ENCODE measurements at regions not wholly inside any gene's neighbourhood (a gene's known extent, or its start where the extent isn't known, plus 50 kb on each side); places are given as distances from the start of the nearest gene placed in this dataset.

DNA sequence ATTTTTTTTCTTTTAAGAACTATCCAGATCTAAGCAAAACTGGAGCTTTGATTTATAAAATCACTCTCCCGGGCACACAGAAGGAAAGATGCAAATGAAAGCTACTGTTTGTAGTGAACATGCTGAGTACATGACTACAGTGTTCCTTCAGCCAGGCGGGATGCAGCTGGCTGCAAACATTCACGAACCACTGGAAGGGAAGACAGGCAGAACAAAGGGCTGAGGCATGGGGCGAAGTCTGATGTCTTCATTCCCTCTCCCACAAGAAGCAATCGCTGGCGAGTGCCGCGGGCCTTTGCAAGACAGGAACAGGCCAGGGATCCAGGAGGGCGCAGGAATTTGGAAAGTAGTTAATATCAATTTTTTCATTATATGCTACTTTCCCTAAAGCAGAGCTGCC is 257.9 kb upstream of the AJAP1 start:
- Histone ChIP-seq H3K9me3 (ENCODE audit: control insufficient read depth in 2 of 3, insufficient read depth in 1 of 3, low read length in 3 of 3) (peaks cover 0 to 10% (median 0%) of the 10 kb centered on the region in 3 donors), H3K9ac (ENCODE audit: low read length in 3 of 3) (no peak overlapping the region), H3K27ac (ENCODE audit: low read depth in 2 of 2, low read length in 2 of 2) (no peak overlapping the region), H3K4me3 (ENCODE audit: low read length in 3 of 3) (no peak overlapping the region), H3K36me3 (ENCODE audit: control insufficient read depth in 2 of 3, insufficient read depth in 3 of 3, low read length in 3 of 3) (no peaks in the 10 kb centered on the region), H3K4me1 (ENCODE audit: control insufficient read depth in 2 of 3, insufficient read depth in 2 of 3, low read depth in 1 of 3, low read length in 3 of 3) (peaks cover 0 to 8% (median 6%) of the 10 kb centered on the region in 3 donors), H3K27me3 (ENCODE audit: control insufficient read depth, insufficient read depth, low read length) (no peaks in the 10 kb centered on the region)
- DNase-seq (peak in 1 of 5 donors; percentile 15), FAIRE-seq (no peak)
- intact Hi-C loops (cut with DNase I) = no loop called here
- TF ChIP-seq, protein P1, sequence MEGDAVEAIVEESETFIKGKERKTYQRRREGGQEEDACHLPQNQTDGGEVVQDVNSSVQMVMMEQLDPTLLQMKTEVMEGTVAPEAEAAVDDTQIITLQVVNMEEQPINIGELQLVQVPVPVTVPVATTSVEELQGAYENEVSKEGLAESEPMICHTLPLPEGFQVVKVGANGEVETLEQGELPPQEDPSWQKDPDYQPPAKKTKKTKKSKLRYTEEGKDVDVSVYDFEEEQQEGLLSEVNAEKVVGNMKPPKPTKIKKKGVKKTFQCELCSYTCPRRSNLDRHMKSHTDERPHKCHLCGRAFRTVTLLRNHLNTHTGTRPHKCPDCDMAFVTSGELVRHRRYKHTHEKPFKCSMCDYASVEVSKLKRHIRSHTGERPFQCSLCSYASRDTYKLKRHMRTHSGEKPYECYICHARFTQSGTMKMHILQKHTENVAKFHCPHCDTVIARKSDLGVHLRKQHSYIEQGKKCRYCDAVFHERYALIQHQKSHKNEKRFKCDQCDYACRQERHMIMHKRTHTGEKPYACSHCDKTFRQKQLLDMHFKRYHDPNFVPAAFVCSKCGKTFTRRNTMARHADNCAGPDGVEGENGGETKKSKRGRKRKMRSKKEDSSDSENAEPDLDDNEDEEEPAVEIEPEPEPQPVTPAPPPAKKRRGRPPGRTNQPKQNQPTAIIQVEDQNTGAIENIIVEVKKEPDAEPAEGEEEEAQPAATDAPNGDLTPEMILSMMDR (IDR thresholded peaks at IDR 0.05; ENCODE audit: borderline replicate concordance, extremely low read depth, insufficient read depth) = no peak

DNA sequence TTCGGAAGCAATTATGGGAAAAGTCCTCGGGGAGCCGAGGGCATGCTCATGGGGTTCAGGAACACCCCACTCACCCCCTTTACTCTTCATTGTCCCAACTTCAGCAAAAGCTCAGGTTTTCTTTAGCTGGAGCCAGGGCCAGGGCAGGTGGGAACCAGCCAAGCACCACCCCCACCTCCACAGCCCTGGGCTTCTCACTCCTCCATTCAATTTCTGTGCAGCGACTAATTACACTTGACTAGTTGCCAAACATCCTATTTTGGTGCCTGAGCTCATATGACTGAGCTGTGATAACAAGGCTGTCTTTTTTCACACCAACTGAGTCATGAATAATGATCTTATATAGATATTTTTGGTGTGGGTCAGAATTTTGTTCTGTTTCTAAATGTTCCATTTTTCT is 257.2 kb upstream of the AJAP1 start:
- FAIRE-seq (no peak), DNase-seq (no peak)
- TF ChIP-seq, protein P1 (IDR thresholded peaks at IDR 0.05; ENCODE audit: borderline replicate concordance, extremely low read depth, insufficient read depth) = no peak
- H3K9me3 ChIP-seq (ENCODE audit: control insufficient read depth in 2 of 3, insufficient read depth in 1 of 3, low read length in 3 of 3) = peaks cover 0 to 10% (median 0%) of the 10 kb centered on the region in 3 donors
- H3K4me1 ChIP-seq (ENCODE audit: control insufficient read depth in 2 of 3, insufficient read depth in 2 of 3, low read depth in 1 of 3, low read length in 3 of 3) = peaks cover 0 to 8% (median 6%) of the 10 kb centered on the region in 3 donors
- intact Hi-C loops (cut with DNase I) = no loop called here
- no peak overlapping the region for H3K4me3 ChIP-seq (ENCODE audit: low read length in 3 of 3)
- H3K36me3 ChIP-seq (ENCODE audit: control insufficient read depth in 2 of 3, insufficient read depth in 3 of 3, low read length in 3 of 3) = no peaks in the 10 kb centered on the region
- no peaks in the 10 kb centered on the region for H3K27me3 ChIP-seq (ENCODE audit: control insufficient read depth, insufficient read depth, low read length)
- H3K9ac ChIP-seq (ENCODE audit: low read length in 3 of 3) = no peak overlapping the region
- H3K27ac ChIP-seq (ENCODE audit: low read depth in 2 of 2, low read length in 2 of 2) = no peak overlapping the region

DNA sequence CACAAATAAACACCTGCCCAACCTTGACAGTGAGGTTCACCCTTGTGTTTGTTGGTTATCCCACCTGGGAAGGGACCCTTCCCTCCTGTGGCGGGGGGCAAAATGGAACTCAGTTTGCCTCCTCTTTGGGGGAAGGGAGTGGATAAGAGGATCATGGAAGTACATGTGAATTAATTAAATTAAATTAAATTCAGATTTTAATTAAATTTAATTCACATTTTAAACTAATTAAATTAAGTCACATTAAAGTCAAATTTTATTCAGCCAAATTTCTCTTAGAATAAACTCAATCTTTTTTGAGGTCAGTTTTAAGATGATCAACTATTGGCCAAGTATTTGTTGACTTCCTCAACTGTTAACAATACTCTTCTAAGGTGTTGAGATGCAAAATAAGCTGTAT is 252.4 kb upstream of the AJAP1 start:
- no peak overlapping the region for H3K9ac ChIP-seq (ENCODE audit: low read length in 3 of 3)
- H3K9me3 ChIP-seq (ENCODE audit: control insufficient read depth in 2 of 3, insufficient read depth in 1 of 3, low read length in 3 of 3) = no peaks in the 10 kb centered on the region
- intact Hi-C loops (cut with DNase I) = no loop called here
- no peak overlapping the region for H3K27ac ChIP-seq (ENCODE audit: low read depth in 2 of 2, low read length in 2 of 2)
- H3K27me3 ChIP-seq (ENCODE audit: control insufficient read depth, insufficient read depth, low read length) = no peaks in the 10 kb centered on the region
- FAIRE-seq (peak; percentile 37), DNase-seq (no peak)
- no peak overlapping the region for H3K4me3 ChIP-seq (ENCODE audit: low read length in 3 of 3)
- peaks cover 0 to 3% (median 0%) of the 10 kb centered on the region in 3 donors for H3K4me1 ChIP-seq (ENCODE audit: control insufficient read depth in 2 of 3, insufficient read depth in 2 of 3, low read depth in 1 of 3, low read length in 3 of 3)
- no peaks in the 10 kb centered on the region for H3K36me3 ChIP-seq (ENCODE audit: control insufficient read depth in 2 of 3, insufficient read depth in 3 of 3, low read length in 3 of 3)
- TF ChIP-seq, protein P1 (IDR thresholded peaks at IDR 0.05; ENCODE audit: borderline replicate concordance, extremely low read depth, insufficient read depth) = no peak

Data from kidney (tissue), 13 donors.